Activated CD4-positive, alpha-beta memory T cell treated with anti-CD3 and anti-CD28 coated beads, Interleukin-2, amount 10 ng/mL, durations not matched to agents 7 days and 5 days (primary cell): ENCODE measurements at regions not wholly inside any gene's neighbourhood (a gene's known extent, or its start where the extent isn't known, plus 50 kb on each side); places are given as distances from the start of the nearest gene placed in this dataset.

Experiments
- CTCF ChIA-PET: fragments of 350-600 bp; sonication (Branson Sonifier 250); formaldehyde crosslinking; loops from one replicate; lab custom pipeline; 2021; ENCODE audit warnings: antibody characterized with exemption, inconsistent platforms; lab: Charles Lee
- POLR2A ChIA-PET: fragments of 350-600 bp; sonication (Branson Sonifier 250); formaldehyde crosslinking; loops from one replicate; lab custom pipeline; 2021; ENCODE audit warnings: antibody characterized with exemption; lab: Charles Lee
- DNase-seq: peaks from one replicate; pipeline ENCODE4 v3.0.0-alpha.2; 2020
- H3K27ac Mint-ChIP-seq: one replicate; pipeline ENCODE4 v1.8.0; 2021; ENCODE audit warnings: mild to moderate bottlenecking, mixed read lengths
- H3K27me3 Mint-ChIP-seq: one replicate; pipeline ENCODE4 v1.8.0; 2021; ENCODE audit warnings: mixed read lengths
- H3K36me3 Mint-ChIP-seq: one replicate; pipeline ENCODE4 v1.8.0; 2021; ENCODE audit warnings: low read depth, mixed read lengths
- H3K4me1 Mint-ChIP-seq: one replicate; pipeline ENCODE4 v1.8.0; 2021; ENCODE audit warnings: mixed read lengths
- H3K4me3 Mint-ChIP-seq: one replicate; pipeline ENCODE4 v1.8.0; 2021; ENCODE audit warnings: mild to moderate bottlenecking, mixed read lengths
- H3K9me3 Mint-ChIP-seq: one replicate; pipeline ENCODE4 v1.8.0; 2021; ENCODE audit warnings: mixed read lengths

- no peak overlapping the region for H3K4me3 Mint-ChIP-seq
These were observed 76.5 kb upstream of the ALDH1A1 start for GRCh38 chr9:73029346-73029745.

GRCh38 chr9:73026375-73026774 lies 73.5 kb upstream of the ALDH1A1 start:
- Mint-ChIP-seq H3K27ac (no peak overlapping the region), H3K36me3 (no peaks in the 10 kb centered on the region), H3K9me3 (no peaks in the 10 kb centered on the region), H3K27me3 (peaks cover 22% of the 10 kb centered on the region), H3K4me3 (no peak overlapping the region), H3K4me1 (peaks cover 11% of the 10 kb centered on the region)
- ChIA-PET CTCF (no interaction called here), POLR2A (no interaction called here)
- DNase-seq: no peak

More at GRCh38 chr9:73029346-73029745, 76.5 kb upstream of the ALDH1A1 start:
- H3K9me3 Mint-ChIP-seq: no peaks in the 10 kb centered on the region
- peaks cover 11% of the 10 kb centered on the region for H3K27me3 Mint-ChIP-seq
- no peaks in the 10 kb centered on the region for H3K36me3 Mint-ChIP-seq
- H3K4me1 Mint-ChIP-seq: no peaks in the 10 kb centered on the region
- no peak overlapping the region for H3K27ac Mint-ChIP-seq
- no peak for DNase-seq
- CTCF ChIA-PET: interaction anchor here (1.1 kb wide), 1 partner anchor 78 kb away, joined by 3 read pairs; no protein-coding TSS in a partner anchor
- POLR2A ChIA-PET: no interaction called here

DNA sequence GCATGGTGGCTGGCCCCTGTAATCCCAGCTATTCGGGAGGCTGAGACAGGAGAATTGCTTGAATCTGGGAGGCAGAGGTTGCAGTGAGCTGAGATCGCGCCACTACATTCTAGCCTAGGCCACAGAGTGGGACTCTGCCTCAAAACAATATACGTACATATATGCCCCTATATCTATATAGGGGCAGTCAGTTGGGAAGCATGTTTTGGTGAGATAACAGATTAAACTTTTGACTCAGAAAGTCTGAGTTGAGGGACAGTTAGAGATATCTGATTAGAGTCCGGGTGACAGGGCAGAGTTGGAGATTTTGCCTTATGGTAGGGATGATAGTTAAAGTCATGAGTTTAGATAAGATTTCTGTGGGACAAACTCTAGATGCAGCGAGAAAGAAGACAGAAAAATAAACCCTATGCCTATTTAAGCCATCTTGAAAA lies 71.8 kb upstream of the ALDH1A1 start:
- Mint-ChIP-seq H3K27me3 (peaks cover 24% of the 10 kb centered on the region), H3K36me3 (no peaks in the 10 kb centered on the region), H3K27ac (no peak overlapping the region), H3K9me3 (no peaks in the 10 kb centered on the region), H3K4me1 (peaks cover 11% of the 10 kb centered on the region), H3K4me3 (no peak overlapping the region)
- POLR2A ChIA-PET: no interaction called here
- CTCF ChIA-PET: no interaction called here
- no peak for DNase-seq

DNA sequence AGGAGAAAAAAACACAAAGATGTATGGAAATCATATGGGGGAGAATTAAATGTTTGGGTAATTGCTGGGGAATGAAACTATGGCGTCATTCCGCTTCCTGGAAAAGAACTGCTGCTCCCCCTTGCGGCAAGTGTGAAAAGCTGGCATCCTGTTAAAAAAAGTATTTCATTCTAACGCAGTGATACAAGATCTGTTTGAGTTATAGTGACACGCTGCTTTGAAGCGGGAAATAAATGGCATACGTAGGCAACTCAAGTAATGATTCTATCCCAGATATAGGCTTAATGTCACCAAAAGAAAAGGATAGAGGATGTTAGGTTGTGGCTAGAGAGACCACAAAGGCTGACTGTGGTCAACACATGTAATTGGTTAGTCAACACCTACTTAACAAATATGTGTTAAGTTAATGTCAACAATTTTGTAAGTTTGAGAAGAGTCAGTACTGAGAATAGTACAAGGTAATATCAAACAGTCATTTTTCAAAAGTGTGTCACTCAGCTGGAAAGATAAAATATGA lies 70.2 kb upstream of the ALDH1A1 start:
- DNase-seq: peak; percentile 48
- Mint-ChIP-seq H3K4me1 (peaks cover 11% of the 10 kb centered on the region), H3K27ac (no peak overlapping the region), H3K4me3 (no peak overlapping the region), H3K9me3 (no peaks in the 10 kb centered on the region), H3K36me3 (no peaks in the 10 kb centered on the region), H3K27me3 (peaks cover 26% of the 10 kb centered on the region)
- ChIA-PET CTCF (interaction anchor here (0.7 to 2.0 kb wide), 13 partner anchors 8 to 166 kb away, joined by 3 to 12 read pairs (median 4); no protein-coding TSS in a partner anchor), POLR2A (no interaction called here)

- H3K4me1 Mint-ChIP-seq: peaks cover 11% of the 10 kb centered on the region
- DNase-seq: no peak
- no peaks in the 10 kb centered on the region for H3K36me3 Mint-ChIP-seq
- CTCF ChIA-PET: interaction anchor here (0.8 to 2.0 kb wide), 13 partner anchors 8 to 165 kb away, joined by 3 to 12 read pairs (median 4); no protein-coding TSS in a partner anchor
- no peaks in the 10 kb centered on the region for H3K9me3 Mint-ChIP-seq
- H3K4me3 Mint-ChIP-seq: no peak overlapping the region
- no peak overlapping the region for H3K27ac Mint-ChIP-seq
- H3K27me3 Mint-ChIP-seq: peaks cover 31% of the 10 kb centered on the region
- POLR2A ChIA-PET: no interaction called here
These were observed 69.5 kb upstream of the ALDH1A1 start for GRCh38 chr9:73022353-73022752.

- ChIA-PET CTCF (no interaction called here), POLR2A (interaction anchor here (0.6 kb wide), 1 partner anchor 1785 kb away, joined by 3 read pairs; no protein-coding TSS in a partner anchor)
- peaks cover 11% of the 10 kb centered on the region for H3K4me1 Mint-ChIP-seq
- peaks cover 35% of the 10 kb centered on the region for H3K27me3 Mint-ChIP-seq
- H3K4me3 Mint-ChIP-seq: no peak overlapping the region
- no peaks in the 10 kb centered on the region for H3K36me3 Mint-ChIP-seq
- no peak for DNase-seq
- no peak overlapping the region for H3K27ac Mint-ChIP-seq
- H3K9me3 Mint-ChIP-seq: no peaks in the 10 kb centered on the region
These were observed 68.0 kb upstream of the ALDH1A1 start for GRCh38 chr9:73020877-73021276.

- ChIA-PET POLR2A (no interaction called here), CTCF (interaction anchor here (1.3 kb wide), 1 partner anchor 8 kb away, joined by 6 read pairs; no protein-coding TSS in a partner anchor)
- no peak overlapping the region for H3K27ac Mint-ChIP-seq
- H3K27me3 Mint-ChIP-seq: peaks cover 33% of the 10 kb centered on the region
- no peaks in the 10 kb centered on the region for H3K4me1 Mint-ChIP-seq
- DNase-seq: no peak
- no peaks in the 10 kb centered on the region for H3K36me3 Mint-ChIP-seq
- no peak overlapping the region for H3K4me3 Mint-ChIP-seq
- H3K9me3 Mint-ChIP-seq: no peaks in the 10 kb centered on the region
These were observed 61.2 kb upstream of the ALDH1A1 start for GRCh38 chr9:73014011-73014410.

- POLR2A ChIA-PET: no interaction called here
- Mint-ChIP-seq H3K27me3 (peaks cover 36% of the 10 kb centered on the region), H3K36me3 (no peaks in the 10 kb centered on the region), H3K4me3 (no peak overlapping the region), H3K9me3 (no peaks in the 10 kb centered on the region), H3K4me1 (no peaks in the 10 kb centered on the region), H3K27ac (no peak overlapping the region)
- no peak for DNase-seq
- CTCF ChIA-PET: no interaction called here
These were observed 59.1 kb upstream of the ALDH1A1 start for GRCh38 chr9:73011956-73012355.

GRCh38 chr9:73011181-73011750 lies 58.4 kb upstream of the ALDH1A1 start:
- Mint-ChIP-seq H3K27me3 (peaks cover 32% of the 10 kb centered on the region), H3K4me3 (no peak overlapping the region), H3K9me3 (no peaks in the 10 kb centered on the region), H3K27ac (no peak overlapping the region), H3K36me3 (no peaks in the 10 kb centered on the region), H3K4me1 (no peaks in the 10 kb centered on the region)
- ChIA-PET POLR2A (no interaction called here), CTCF (no interaction called here)
- DNase-seq: no peak

GRCh38 chr9:73009649-73010288 lies 56.9 kb upstream of the ALDH1A1 start:
- Mint-ChIP-seq H3K4me3 (no peak overlapping the region), H3K27ac (no peak overlapping the region), H3K27me3 (peaks cover 34% of the 10 kb centered on the region), H3K4me1 (no peaks in the 10 kb centered on the region), H3K9me3 (no peaks in the 10 kb centered on the region), H3K36me3 (no peaks in the 10 kb centered on the region)
- ChIA-PET CTCF (interaction anchor here (0.9 kb wide), 1 partner anchor 13 kb away, joined by 4 read pairs; no protein-coding TSS in a partner anchor), POLR2A (no interaction called here)
- DNase-seq: no peak

GRCh38 chr9:73007966-73008672 lies 55.3 kb upstream of the ALDH1A1 start:
- DNase-seq: no peak
- ChIA-PET CTCF (no interaction called here), POLR2A (no interaction called here)
- no peaks in the 10 kb centered on the region for H3K36me3 Mint-ChIP-seq
- H3K27ac Mint-ChIP-seq: no peak overlapping the region
- H3K9me3 Mint-ChIP-seq: no peaks in the 10 kb centered on the region
- H3K27me3 Mint-ChIP-seq: peaks cover 29% of the 10 kb centered on the region
- no peaks in the 10 kb centered on the region for H3K4me1 Mint-ChIP-seq
- H3K4me3 Mint-ChIP-seq: no peak overlapping the region

DNA sequence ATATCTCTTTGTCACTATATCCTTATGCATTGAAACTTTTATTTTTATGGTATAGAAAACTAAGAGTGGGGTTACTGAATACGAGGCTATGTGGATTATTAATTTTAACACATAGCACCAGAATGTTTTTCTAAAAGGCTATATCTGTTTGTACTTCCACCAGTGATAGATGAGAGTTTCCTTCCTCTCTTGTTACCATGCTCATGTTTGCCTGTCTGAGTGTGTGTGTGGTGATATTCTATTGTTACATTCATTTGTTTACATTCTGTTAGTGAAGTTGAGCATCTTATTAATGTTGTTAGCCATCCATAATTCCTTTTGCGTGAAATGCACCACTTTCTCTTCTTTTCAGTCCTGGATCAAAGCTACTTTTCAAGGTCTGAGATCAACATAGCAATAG lies 54.1 kb upstream of the ALDH1A1 start:
- H3K4me1 Mint-ChIP-seq: no peaks in the 10 kb centered on the region
- no peak overlapping the region for H3K4me3 Mint-ChIP-seq
- H3K27me3 Mint-ChIP-seq: peaks cover 28% of the 10 kb centered on the region
- no peaks in the 10 kb centered on the region for H3K9me3 Mint-ChIP-seq
- CTCF ChIA-PET: no interaction called here
- DNase-seq: no peak
- no peak overlapping the region for H3K27ac Mint-ChIP-seq
- H3K36me3 Mint-ChIP-seq: no peaks in the 10 kb centered on the region
- POLR2A ChIA-PET: no interaction called here
